Esophagus (tissue), 2 donors: ENCODE measurements at regions not wholly inside any gene's neighbourhood (a gene's known extent, or its start where the extent isn't known, plus 50 kb on each side); places are given as distances from the start of the nearest gene placed in this dataset.
"Not testable (repeated sequence)": the region's sequence is repeated elsewhere in the genome, so short reads cannot be mapped to it uniquely, and the experiment has no call there.

ENCODE experiments used
- H3K27ac ChIP-seq, 2 donors: one replicate each; pipeline ENCODE4 v1.5.1; 2013; ENCODE audit warnings: low read depth in 2 of 2, mild to moderate bottlenecking in 2 of 2, inconsistent platforms in 1 of 2, low read length in 1 of 2, moderate library complexity in 1 of 2
- H3K27me3 ChIP-seq, 2 donors: one replicate each; pipeline ENCODE4 v1.6.1; 2013; ENCODE audit warnings: low read length in 2 of 2, control low read depth in 1 of 2, mild to moderate bottlenecking in 1 of 2; ENCODE audit not compliant: insufficient read depth in 2 of 2, control insufficient read depth in 1 of 2
- H3K36me3 ChIP-seq, 2 donors: one replicate each; pipeline ENCODE4 v1.6.1; 2013; ENCODE audit warnings: low read length in 1 of 2; ENCODE audit not compliant: control insufficient read depth in 2 of 2, insufficient read depth in 2 of 2
- H3K4me1 ChIP-seq, 2 donors: one replicate each; pipeline ENCODE4 v1.6.1; 2013; ENCODE audit warnings: low read length in 1 of 2; ENCODE audit not compliant: control insufficient read depth in 2 of 2, insufficient read depth in 2 of 2
- H3K4me3 ChIP-seq, 2 donors: one replicate each; pipeline ENCODE4 v1.5.1; 2013; ENCODE audit warnings: low read length in 2 of 2, mild to moderate bottlenecking in 2 of 2, low read depth in 1 of 2, moderate library complexity in 1 of 2
- H3K9me3 ChIP-seq, 2 donors: one replicate each; pipeline ENCODE4 v1.6.1; 2013; ENCODE audit warnings: mild to moderate bottlenecking in 2 of 2, low read depth in 1 of 2, low read length in 1 of 2, moderate library complexity in 1 of 2; ENCODE audit not compliant: control insufficient read depth in 2 of 2, insufficient read depth in 1 of 2
- WGBS, 2 donors: extraction: QIAGEN DNeasy Blood & Tissue Kit; methylation state at CpG; one replicate each; pipeline ENCODE4 v1.1.7; 2013; 5-methylcytosine and 5-hydroxymethylcytosine counted together
- donor health status: healthy with polysubstance abuse.
- donor health status: Bipolar disorder and iron deficiency.

DNA sequence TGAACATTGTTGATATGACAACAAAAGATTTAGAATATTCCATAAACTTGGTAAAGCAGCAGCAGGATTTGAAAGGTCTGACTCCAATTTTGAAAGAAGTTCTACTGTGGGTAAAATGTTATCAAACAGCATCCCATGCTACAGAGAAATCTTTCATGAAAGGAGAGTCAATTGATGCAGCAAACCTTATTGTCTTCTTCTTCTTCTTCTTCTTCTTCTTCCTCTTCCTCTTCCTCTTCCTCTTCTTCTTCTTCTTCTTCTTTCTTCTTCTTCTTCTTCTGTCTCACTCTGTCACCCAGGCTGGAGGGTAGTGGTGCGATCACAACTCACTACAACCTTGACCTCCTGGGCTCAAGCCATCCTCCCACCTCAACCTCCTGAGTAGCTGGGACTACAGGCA, 62.4 kb upstream of the GPR6 start:
- WGBS, 2 donors: 95 to 100% methylated on average over 1 of the region's 1 CpG

DNA sequence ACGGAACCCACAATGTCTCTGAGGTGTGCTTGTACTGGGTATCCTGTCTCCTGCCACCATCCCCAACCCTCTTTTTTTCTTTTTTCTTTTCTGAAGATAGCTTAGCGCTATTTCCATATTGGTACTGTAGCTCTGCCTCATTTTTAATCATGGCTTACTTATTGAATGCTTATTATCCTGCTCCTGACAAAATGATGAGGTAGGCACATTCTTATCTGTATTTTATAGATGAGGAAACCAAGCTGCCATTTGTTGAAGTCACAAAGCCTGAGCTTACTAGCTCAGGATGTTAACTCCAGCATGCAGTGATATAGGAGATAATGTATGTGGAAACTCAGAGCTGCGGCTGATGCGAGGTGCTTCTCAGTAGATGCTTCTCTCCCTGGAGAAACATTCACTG, 61.4 kb upstream of the GPR6 start:
- H3K27ac ChIP-seq: no peak overlapping the region
- H3K9me3 ChIP-seq: no peaks in the 10 kb centered on the region
- H3K4me1 ChIP-seq: no peaks in the 10 kb centered on the region
- WGBS, 2 donors: 70 to 95% methylated on average over 4 of the region's 4 CpGs
- H3K27me3 ChIP-seq: no peaks in the 10 kb centered on the region
- no peaks in the 10 kb centered on the region for H3K36me3 ChIP-seq
- no peak overlapping the region for H3K4me3 ChIP-seq

More for the DNA sequence above, 62.4 kb upstream of the GPR6 start:
- H3K27me3 ChIP-seq, H3K4me3 ChIP-seq, H3K4me1 ChIP-seq, H3K36me3 ChIP-seq, H3K27ac ChIP-seq, H3K9me3 ChIP-seq: not testable (repeated sequence)

GRCh38 chr6:109918227-109918626, 59.9 kb upstream of the GPR6 start:
- H3K36me3 ChIP-seq: no peaks in the 10 kb centered on the region
- H3K4me3 ChIP-seq: no peak overlapping the region
- 97 to 98% methylated on average over 3 of the region's 3 CpGs for WGBS, 2 donors
- H3K27me3 ChIP-seq: no peaks in the 10 kb centered on the region
- no peak overlapping the region for H3K27ac ChIP-seq
- H3K9me3 ChIP-seq: no peaks in the 10 kb centered on the region
- no peaks in the 10 kb centered on the region for H3K4me1 ChIP-seq

GRCh38 chr6:109920911-109921310, 57.2 kb upstream of the GPR6 start:
- Histone ChIP-seq H3K4me1 (peaks cover 0 to 1% of the 10 kb centered on the region in 2 donors), H3K4me3 (no peak overlapping the region), H3K9me3 (no peaks in the 10 kb centered on the region), H3K27me3 (no peaks in the 10 kb centered on the region), H3K36me3 (no peaks in the 10 kb centered on the region), H3K27ac (no peak overlapping the region)
- WGBS, 2 donors: 91 to 92% methylated on average over 10 of the region's 10 CpGs

- 25 to 38% methylated on average over 4 of the region's 4 CpGs for WGBS, 2 donors
- Histone ChIP-seq H3K36me3 (no peaks in the 10 kb centered on the region), H3K4me3 (no peak overlapping the region), H3K27me3 (no peaks in the 10 kb centered on the region), H3K9me3 (no peaks in the 10 kb centered on the region), H3K4me1 (peaks cover 0 to 1% of the 10 kb centered on the region in 2 donors), H3K27ac (no peak overlapping the region)
These were observed 55.3 kb upstream of the GPR6 start for GRCh38 chr6:109922851-109923250.

DNA sequence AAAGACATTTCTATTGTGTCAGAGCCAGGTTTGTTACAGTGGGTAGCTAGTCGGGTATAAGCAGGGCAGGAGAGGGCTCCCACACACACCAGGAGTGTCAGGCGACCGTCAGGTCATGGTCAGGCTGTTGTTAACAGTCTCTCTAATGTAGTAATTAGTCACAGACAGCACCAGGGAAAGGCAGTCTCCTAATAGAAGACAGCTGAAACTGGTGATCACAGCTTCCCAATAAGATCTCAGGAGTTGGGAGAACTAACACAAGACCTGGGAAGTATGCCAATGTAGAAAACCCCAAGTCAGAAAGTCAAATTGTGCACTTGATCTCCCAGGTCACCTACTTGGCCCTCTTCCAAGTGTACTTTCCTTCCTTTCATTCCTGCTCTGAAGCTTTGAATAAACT, 53.0 kb upstream of the GPR6 start:
- Histone ChIP-seq H3K27me3 (no peaks in the 10 kb centered on the region), H3K36me3 (no peaks in the 10 kb centered on the region), H3K4me1 (peaks cover 0 to 1% of the 10 kb centered on the region in 2 donors), H3K9me3 (no peaks in the 10 kb centered on the region), H3K4me3 (no peak overlapping the region), H3K27ac (no peak overlapping the region)
- WGBS, 2 donors: 38 to 42% methylated on average over 3 of the region's 3 CpGs

GRCh38 chr6:109927052-109927451, 51.1 kb upstream of the GPR6 start:
- H3K4me3 ChIP-seq: no peak overlapping the region
- H3K4me1 ChIP-seq: peaks cover 0 to 1% of the 10 kb centered on the region in 2 donors
- H3K9me3 ChIP-seq: no peaks in the 10 kb centered on the region
- H3K27ac ChIP-seq: no peak overlapping the region
- no peaks in the 10 kb centered on the region for H3K36me3 ChIP-seq
- WGBS, 2 donors: 76 to 90% methylated on average over 1 of the region's 1 CpG
- no peaks in the 10 kb centered on the region for H3K27me3 ChIP-seq
